B cell (primary cell): ENCODE measurements at regions not wholly inside any gene's neighbourhood (a gene's known extent, or its start where the extent isn't known, plus 50 kb on each side); places are given as distances from the start of the nearest gene placed in this dataset.

Experiments used
- ATAC-seq: fragments of 200-7000 bp; cut with Tn5 transposase; one replicate; pipeline ENCODE4 v1.10.0; 2021; ENCODE audit warnings: low read depth, mild to moderate bottlenecking, moderate number of reproducible peaks, moderate library complexity
- CTCF ChIA-PET: fragments of 350-600 bp; sonication (Branson Sonifier 250); formaldehyde crosslinking; loops from one replicate; lab custom pipeline; 2021; ENCODE audit warnings: antibody characterized with exemption, inconsistent platforms; lab: Charles Lee
- POLR2A ChIA-PET: fragments of 350-600 bp; sonication (Branson Sonifier 250); formaldehyde crosslinking; loops from one replicate; lab custom pipeline; 2021; ENCODE audit warnings: antibody characterized with exemption; lab: Charles Lee
- DNase-seq: peaks from one replicate; pipeline ENCODE4 v3.0.0; 2013
- H2AFZ ChIP-seq: 2 replicates; pipeline ENCODE4 v1.6.1; 2012; ENCODE audit warnings: mild to moderate bottlenecking, low read depth, low read length; ENCODE audit not compliant: insufficient read depth, poor library complexity, severe bottlenecking
- H3K27ac ChIP-seq, 2 donors: 1 replicate in 1 of 2; 2 replicates in 1 of 2; pipeline ENCODE4 v1.5.1; 2012 to 2013; ENCODE audit warnings: low read length in 2 of 2, mild to moderate bottlenecking in 2 of 2, moderate library complexity in 1 of 2
- H3K27me3 ChIP-seq, 4 experiments: fragments of 200-600 bp in 1 of 4; sonication (generic) in 1 of 4; replicated peaks in 1 of 4; 1 replicate in 2 of 4; 2 replicates in 2 of 4; pipeline versions ENCODE4 v1.6.1 to v1.7.0; 2013 to 2016; ENCODE audit warnings: low read length in 3 of 4, mild to moderate bottlenecking in 2 of 4, mixed read lengths in 1 of 4, moderate library complexity in 1 of 4; ENCODE audit not compliant: insufficient read depth in 4 of 4, control insufficient read depth in 3 of 4; ENCODE audit errors: control extremely low read depth in 1 of 4
- H3K36me3 ChIP-seq, 2 experiments: replicated peaks in 1 of 2; 1 replicate in 1 of 2; 2 replicates in 1 of 2; pipeline versions ENCODE4 v1.6.1 to v1.7.1; 2013; ENCODE audit warnings: low read length in 1 of 2; ENCODE audit not compliant: insufficient read depth in 2 of 2, control insufficient read depth in 1 of 2; ENCODE audit errors: control extremely low read depth in 1 of 2, extremely low read depth in 1 of 2
- H3K4me1 ChIP-seq, 2 donors: fragments of 200-600 bp in 1 of 2; sonication (generic) in 1 of 2; 1 replicate in 1 of 2; 2 replicates in 1 of 2; pipeline versions ENCODE4 v1.5.1 to v1.6.1; 2013 to 2017; ENCODE audit warnings: low read length in 2 of 2; ENCODE audit not compliant: control insufficient read depth in 2 of 2, insufficient read depth in 2 of 2
- H3K4me2 ChIP-seq: replicated peaks from 2 replicates; pipeline ENCODE3; 2012; ENCODE audit warnings: mild to moderate bottlenecking, low read depth, low read length; ENCODE audit not compliant: poor library complexity, severe bottlenecking
- H3K4me3 ChIP-seq, 5 experiments: fragments of 200-600 bp in 1 of 5; sonication (generic) in 1 of 5; 1 replicate in 3 of 5; 2 replicates in 2 of 5; pipeline versions ENCODE4 v1.5.1 to v1.7.0; 2011 to 2016; ENCODE audit warnings: low read length in 4 of 5, mild to moderate bottlenecking in 4 of 5, low read depth in 2 of 5, control low read depth in 1 of 5, moderate library complexity in 1 of 5; ENCODE audit not compliant: insufficient read depth in 1 of 5; ENCODE audit errors: control extremely low read depth in 1 of 5, extremely low read depth in 1 of 5
- H3K79me2 ChIP-seq: fragments of 200-600 bp; sonication (generic); one replicate; pipeline ENCODE4 v1.6.0; 2016; ENCODE audit warnings: low read length; ENCODE audit not compliant: control insufficient read depth, insufficient read depth
- H3K9ac ChIP-seq: fragments of 200-600 bp; sonication (generic); 2 replicates; pipeline ENCODE4 v1.6.1; 2017; ENCODE audit warnings: mild to moderate bottlenecking, low read length, moderate library complexity
- H3K9me3 ChIP-seq, 3 donors: one replicate each; pipeline versions ENCODE4 v1.6.1 to v1.7.1; 2013; ENCODE audit warnings: low read length in 2 of 3; ENCODE audit not compliant: control insufficient read depth in 2 of 3, insufficient read depth in 1 of 3; ENCODE audit errors: control extremely low read depth in 1 of 3
- H4K20me1 ChIP-seq: 2 replicates; pipeline ENCODE4 v1.6.0; 2012; ENCODE audit warnings: mild to moderate bottlenecking, low read length; ENCODE audit not compliant: insufficient read depth, control insufficient read depth, poor library complexity, severe bottlenecking
- H3K27ac Mint-ChIP-seq: one replicate; pipeline ENCODE4 v1.8.0; 2021; ENCODE audit warnings: mixed read lengths
- H3K27me3 Mint-ChIP-seq: one replicate; pipeline ENCODE4 v1.8.0; 2021; ENCODE audit warnings: mixed read lengths
- H3K4me1 Mint-ChIP-seq: one replicate; pipeline ENCODE4 v1.8.0; 2021; ENCODE audit warnings: mixed read lengths
- H3K4me3 Mint-ChIP-seq: one replicate; pipeline ENCODE4 v1.8.0; 2021; ENCODE audit warnings: mixed read lengths
- H3K9me3 Mint-ChIP-seq: one replicate; pipeline ENCODE4 v1.8.0; 2022; ENCODE audit warnings: mixed read lengths; ENCODE audit not compliant: insufficient read depth
- CTCF ChIP-seq: fragments of 200-600 bp; IDR thresholded peaks from one replicate; pipeline ENCODE4 v1.8.0; 2022; ENCODE audit warnings: antibody characterized with exemption, mild to moderate bottlenecking
- EZH2 ChIP-seq: IDR thresholded peaks from 2 replicates; pipeline ENCODE4 v1.6.1; 2012; ENCODE audit warnings: borderline replicate concordance, low read depth, mild to moderate bottlenecking, moderate library complexity, low read length; ENCODE audit not compliant: insufficient read depth, poor library complexity, severe bottlenecking
- WGBS: methylation state at CpG from one replicate; pipeline ENCODE4 v1.1.5; 2013; ENCODE audit warnings: missing lambda C conversion rate; ENCODE audit not compliant: insufficient coverage; 5-methylcytosine and 5-hydroxymethylcytosine counted together
- intact Hi-C: fragments of 100-400 bp; cut with micrococcal nuclease; formaldehyde crosslinking; loops from one replicate; pipeline ENCODE4 v1.10.0; 2022

- intact Hi-C loops, result no loop called here
- no peaks in the 10 kb centered on the region for H3K27me3 ChIP-seq
- H3K4me3 ChIP-seq, result no peak overlapping the region
- no peaks in the 10 kb centered on the region for H3K9me3 ChIP-seq
- H3K27ac Mint-ChIP-seq, result no peak overlapping the region
- H3K27me3 Mint-ChIP-seq, result peaks cover 22% of the 10 kb centered on the region
- 100% methylated on average over 2 of the region's 3 CpGs for WGBS
- POLR2A ChIA-PET, result interaction anchor here (0.6 kb wide), 1 partner anchor 26 kb away, joined by 7 read pairs; no protein-coding TSS in a partner anchor
- H3K4me3 Mint-ChIP-seq, result no peak overlapping the region
- H4K20me1 ChIP-seq, result no peaks in the 10 kb centered on the region
- TF ChIP-seq EZH2 (no peak), CTCF (no peak)
- no peak for DNase-seq
- H3K4me1 Mint-ChIP-seq, result no peaks in the 10 kb centered on the region
- no peak for ATAC-seq
- H3K36me3 ChIP-seq, result no peaks in the 10 kb centered on the region
- CTCF ChIA-PET, result no interaction called here
- H3K9ac ChIP-seq, result no peak overlapping the region
- no peaks in the 10 kb centered on the region for H3K4me1 ChIP-seq
- no peak overlapping the region for H3K27ac ChIP-seq
- no peak overlapping the region for H3K4me2 ChIP-seq
- H2AFZ ChIP-seq, result no peak overlapping the region
- peaks cover 4% of the 10 kb centered on the region for H3K9me3 Mint-ChIP-seq
- no peaks in the 10 kb centered on the region for H3K79me2 ChIP-seq
Measured at GRCh38 chr5:74549384-74549783, 91.1 kb downstream of the ENC1 start.

GRCh38 chr5:74546796-74547195 is 93.7 kb downstream of the ENC1 start:
- Mint-ChIP-seq H3K4me3 (no peak overlapping the region), H3K9me3 (no peaks in the 10 kb centered on the region), H3K4me1 (no peaks in the 10 kb centered on the region), H3K27me3 (peaks cover 25% of the 10 kb centered on the region), H3K27ac (no peak overlapping the region)
- DNase-seq (no peak), ATAC-seq (no peak)
- TF ChIP-seq EZH2, result no peak
- TF ChIP-seq CTCF, result no peak
- Histone ChIP-seq H3K9me3 (no peaks in the 10 kb centered on the region), H4K20me1 (no peaks in the 10 kb centered on the region), H3K4me3 (no peak overlapping the region), H3K27ac (no peak overlapping the region), H3K9ac (no peak overlapping the region), H3K27me3 (no peaks in the 10 kb centered on the region), H2AFZ (no peak overlapping the region), H3K79me2 (no peaks in the 10 kb centered on the region), H3K4me2 (no peak overlapping the region), H3K4me1 (no peaks in the 10 kb centered on the region), H3K36me3 (no peaks in the 10 kb centered on the region)
- ChIA-PET POLR2A (no interaction called here), CTCF (no interaction called here)
- no CpG with 5 or more reads among the region's 1 CpG for WGBS
- intact Hi-C loops, result no loop called here
